ENCODE measurements at regions not wholly inside any gene's neighbourhood (a gene's known extent, or its start where the extent isn't known, plus 50 kb on each side); places are given as distances from the start of the nearest gene placed in this dataset.

DNA sequence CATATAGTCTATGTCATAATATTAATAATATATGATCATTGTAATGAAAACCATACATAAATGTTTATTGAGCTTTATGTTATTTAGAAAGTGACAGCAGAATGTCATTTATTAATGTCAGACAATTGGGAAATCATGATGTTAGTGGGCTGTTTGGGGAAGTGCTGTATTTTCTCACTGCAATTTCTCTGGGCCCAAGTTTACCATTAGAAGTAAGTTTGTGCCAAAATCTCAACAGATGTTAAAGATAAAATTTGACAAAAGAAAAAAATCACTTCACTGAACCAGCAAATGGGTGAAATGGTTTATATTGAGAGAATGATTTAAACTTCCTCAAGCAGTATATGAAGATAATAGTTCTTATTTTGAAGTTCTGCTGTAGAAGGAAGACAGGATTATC is 433.2 kb upstream of the SMARCA2 start:
- TF ChIP-seq EZH2 (IDR thresholded peaks at IDR 0.05; ENCODE audit: low read length) (no peak), CTCF (optimal IDR thresholded peaks at IDR 0.05 in 1 of 3, IDR thresholded peaks at IDR 0.05 in 1 of 3, conservative IDR thresholded peaks at IDR 0.05 in 1 of 3; ENCODE audit: extremely low read depth in 1 of 3, insufficient read depth in 2 of 3, low read length in 3 of 3) (no peak)
